ENCODE measurements at regions not wholly inside any gene's neighbourhood (a gene's known extent, or its start where the extent isn't known, plus 50 kb on each side); places are given as distances from the start of the nearest gene placed in this dataset.

DNA sequence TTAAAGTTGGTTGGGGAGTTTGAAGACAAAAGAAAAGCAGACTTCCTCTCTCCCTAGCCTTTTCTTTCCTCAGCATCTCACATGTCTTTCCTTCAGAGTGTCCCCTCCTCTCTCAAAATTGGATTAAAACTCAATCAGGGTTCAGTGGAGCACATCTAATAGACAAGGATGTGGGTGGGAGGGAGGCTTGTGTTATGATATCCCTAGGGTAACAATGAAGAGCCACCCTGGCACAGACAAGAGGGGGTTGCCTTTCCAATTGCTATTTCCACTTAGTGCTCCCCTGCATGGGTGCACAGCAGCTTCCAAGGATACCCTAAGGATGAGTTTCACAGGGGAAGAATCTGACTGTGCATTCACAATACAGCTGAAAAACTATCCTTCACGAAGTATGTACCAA is 585.2 kb upstream of the C9orf72 start:
- TF ChIP-seq, protein P1, sequence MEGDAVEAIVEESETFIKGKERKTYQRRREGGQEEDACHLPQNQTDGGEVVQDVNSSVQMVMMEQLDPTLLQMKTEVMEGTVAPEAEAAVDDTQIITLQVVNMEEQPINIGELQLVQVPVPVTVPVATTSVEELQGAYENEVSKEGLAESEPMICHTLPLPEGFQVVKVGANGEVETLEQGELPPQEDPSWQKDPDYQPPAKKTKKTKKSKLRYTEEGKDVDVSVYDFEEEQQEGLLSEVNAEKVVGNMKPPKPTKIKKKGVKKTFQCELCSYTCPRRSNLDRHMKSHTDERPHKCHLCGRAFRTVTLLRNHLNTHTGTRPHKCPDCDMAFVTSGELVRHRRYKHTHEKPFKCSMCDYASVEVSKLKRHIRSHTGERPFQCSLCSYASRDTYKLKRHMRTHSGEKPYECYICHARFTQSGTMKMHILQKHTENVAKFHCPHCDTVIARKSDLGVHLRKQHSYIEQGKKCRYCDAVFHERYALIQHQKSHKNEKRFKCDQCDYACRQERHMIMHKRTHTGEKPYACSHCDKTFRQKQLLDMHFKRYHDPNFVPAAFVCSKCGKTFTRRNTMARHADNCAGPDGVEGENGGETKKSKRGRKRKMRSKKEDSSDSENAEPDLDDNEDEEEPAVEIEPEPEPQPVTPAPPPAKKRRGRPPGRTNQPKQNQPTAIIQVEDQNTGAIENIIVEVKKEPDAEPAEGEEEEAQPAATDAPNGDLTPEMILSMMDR (conservative IDR thresholded peaks at IDR 0.05; ENCODE audit: low read length): no peak
- TF ChIP-seq EZH2phosphoT487 (IDR thresholded peaks at IDR 0.05; ENCODE audit: borderline replicate concordance): no peak

Data from Loucy (cell line).